ENCODE measurements at regions not wholly inside any gene's neighbourhood (a gene's known extent, or its start where the extent isn't known, plus 50 kb on each side); places are given as distances from the start of the nearest gene placed in this dataset.

GRCh38 chr15:61511089-61511488, 282.0 kb upstream of the RORA start:
- intact Hi-C loops (cut with DNase I; ENCODE audit: low total_unique reads) = no loop called here
- TF ChIP-seq POLR2A (IDR thresholded peaks at IDR 0.05) = no peak
- TF ChIP-seq CTCF (IDR thresholded peaks at IDR 0.05) = no peak
- H3K4me3 ChIP-seq = no peak overlapping the region
- no peaks in the 10 kb centered on the region for H3K27me3 ChIP-seq
- H3K9me3 ChIP-seq = no peaks in the 10 kb centered on the region
- H3K36me3 ChIP-seq (ENCODE audit: low read depth, missing control alignments) = no peaks in the 10 kb centered on the region
- DNase-seq = no peak
- no peaks in the 10 kb centered on the region for H3K4me1 ChIP-seq
- no peak overlapping the region for H3K27ac ChIP-seq
- 80% methylated on average over 3 of the region's 3 CpGs for WGBS, 2 donors

GRCh38 chr15:61509327-61509840, 280.3 kb upstream of the RORA start:
- intact Hi-C loops (cut with DNase I; ENCODE audit: low total_unique reads) = no loop called here
- 85 to 88% methylated on average over 7 of the region's 7 CpGs for WGBS, 2 donors

GRCh38 chr15:61503383-61503969, 274.4 kb upstream of the RORA start:
- intact Hi-C loops (cut with DNase I; ENCODE audit: low total_unique reads) = no loop called here
- no peaks in the 10 kb centered on the region for H3K9me3 ChIP-seq

More at GRCh38 chr15:61509327-61509840, 280.3 kb upstream of the RORA start:
- no peak overlapping the region for H3K27ac ChIP-seq
- H3K4me3 ChIP-seq = no peak overlapping the region
- no peaks in the 10 kb centered on the region for H3K4me1 ChIP-seq
- no peaks in the 10 kb centered on the region for H3K27me3 ChIP-seq
- TF ChIP-seq POLR2A (IDR thresholded peaks at IDR 0.05) (no peak), CTCF (IDR thresholded peaks at IDR 0.05) (no peak)
- no peaks in the 10 kb centered on the region for H3K9me3 ChIP-seq
- no peak for DNase-seq
- no peaks in the 10 kb centered on the region for H3K36me3 ChIP-seq (ENCODE audit: low read depth, missing control alignments)

GRCh38 chr15:61501815-61502389, 272.8 kb upstream of the RORA start:
- WGBS, 2 donors = 60 to 62% methylated on average over 12 of the region's 12 CpGs
- H3K9me3 ChIP-seq = no peaks in the 10 kb centered on the region
- H3K27ac ChIP-seq = no peak overlapping the region
- no peaks in the 10 kb centered on the region for H3K36me3 ChIP-seq (ENCODE audit: low read depth, missing control alignments)
- no peak for TF ChIP-seq POLR2A (IDR thresholded peaks at IDR 0.05)
- TF ChIP-seq CTCF (IDR thresholded peaks at IDR 0.05) = no peak
- intact Hi-C loops (cut with DNase I; ENCODE audit: low total_unique reads) = no loop called here
- H3K4me3 ChIP-seq = no peak overlapping the region
- no peaks in the 10 kb centered on the region for H3K4me1 ChIP-seq
- H3K27me3 ChIP-seq = no peaks in the 10 kb centered on the region
- no peak for DNase-seq

More at GRCh38 chr15:61503383-61503969, 274.4 kb upstream of the RORA start:
- Histone ChIP-seq H3K27me3 (no peaks in the 10 kb centered on the region), H3K4me3 (no peak overlapping the region), H3K36me3 (ENCODE audit: low read depth, missing control alignments) (no peaks in the 10 kb centered on the region), H3K4me1 (no peaks in the 10 kb centered on the region), H3K27ac (no peak overlapping the region)
- no peak for DNase-seq
- TF ChIP-seq POLR2A (IDR thresholded peaks at IDR 0.05) (no peak), CTCF (IDR thresholded peaks at IDR 0.05) (no peak)
